IPS-20b (cell line): ENCODE measurements at regions not wholly inside any gene's neighbourhood (a gene's known extent, or its start where the extent isn't known, plus 50 kb on each side); places are given as distances from the start of the nearest gene placed in this dataset.

Experiments used
- H3K27ac ChIP-seq: one replicate; pipeline ENCODE4 v1.5.1; 2013; ENCODE audit warnings: low read length
- H3K27me3 ChIP-seq: 2 replicates; pipeline ENCODE4 v1.6.1; 2013; ENCODE audit warnings: mild to moderate bottlenecking, low read length, inconsistent platforms; ENCODE audit not compliant: insufficient read depth
- H3K36me3 ChIP-seq: 2 replicates; pipeline ENCODE4 v1.6.1; 2013; ENCODE audit warnings: low read depth, mild to moderate bottlenecking, inconsistent platforms, low read length, moderate library complexity; ENCODE audit not compliant: insufficient read depth
- H3K4me1 ChIP-seq: 2 replicates; pipeline ENCODE4 v1.6.1; 2013; ENCODE audit warnings: mild to moderate bottlenecking, control low read depth, inconsistent platforms, low read length, moderate library complexity; ENCODE audit not compliant: insufficient read depth
- H3K4me3 ChIP-seq: 2 replicates; pipeline ENCODE4 v1.5.1; 2013; ENCODE audit warnings: mild to moderate bottlenecking, low read length, inconsistent platforms
- H3K9ac ChIP-seq: 2 replicates; pipeline ENCODE4 v1.6.1; 2013; ENCODE audit warnings: low read depth, mild to moderate bottlenecking, inconsistent platforms, low read length, moderate library complexity
- H3K9me3 ChIP-seq: 2 replicates; pipeline ENCODE4 v1.6.1; 2013; ENCODE audit warnings: mild to moderate bottlenecking, low read depth, low read length, inconsistent platforms; ENCODE audit not compliant: insufficient read depth

DNA sequence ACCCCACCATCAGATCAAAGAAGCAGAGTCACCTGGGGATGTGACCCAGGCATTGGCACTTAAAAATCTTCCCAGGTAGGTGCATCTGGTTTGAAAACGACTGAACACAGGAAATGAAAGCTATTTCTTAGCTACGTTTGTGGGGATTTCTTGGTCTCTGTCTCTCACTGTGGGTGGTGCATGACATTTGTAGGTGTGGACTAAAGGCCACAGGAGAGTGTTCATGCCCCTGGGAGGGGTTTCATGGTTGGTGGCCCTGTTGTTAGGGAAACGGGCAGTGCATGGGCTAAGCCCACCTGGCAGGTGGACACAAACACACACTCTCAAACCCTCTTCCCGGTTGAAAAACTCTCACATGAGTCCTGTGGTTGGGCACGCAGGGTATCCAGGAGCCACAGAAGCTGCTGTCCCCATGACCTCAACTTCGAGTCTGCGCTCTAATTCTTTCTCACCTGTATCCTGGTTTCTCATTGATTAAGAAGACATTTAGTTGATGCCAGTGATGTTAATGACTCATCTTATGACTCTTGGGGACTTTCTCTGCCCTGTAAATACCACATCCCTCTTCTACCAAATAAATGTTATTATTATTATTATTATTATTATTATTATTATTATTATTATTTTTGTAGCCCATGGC is 119.4 kb downstream of the MRPS6 start:
- no peak overlapping the region for H3K9ac ChIP-seq
- H3K27ac ChIP-seq = no peak overlapping the region
- peaks cover 19% of the 10 kb centered on the region; the same call in 1 of the 2 replicates for H3K4me1 ChIP-seq
- H3K27me3 ChIP-seq = no peaks in the 10 kb centered on the region
- no peaks in the 10 kb centered on the region for H3K36me3 ChIP-seq
- H3K4me3 ChIP-seq = no peak overlapping the region
- no peaks in the 10 kb centered on the region for H3K9me3 ChIP-seq

DNA sequence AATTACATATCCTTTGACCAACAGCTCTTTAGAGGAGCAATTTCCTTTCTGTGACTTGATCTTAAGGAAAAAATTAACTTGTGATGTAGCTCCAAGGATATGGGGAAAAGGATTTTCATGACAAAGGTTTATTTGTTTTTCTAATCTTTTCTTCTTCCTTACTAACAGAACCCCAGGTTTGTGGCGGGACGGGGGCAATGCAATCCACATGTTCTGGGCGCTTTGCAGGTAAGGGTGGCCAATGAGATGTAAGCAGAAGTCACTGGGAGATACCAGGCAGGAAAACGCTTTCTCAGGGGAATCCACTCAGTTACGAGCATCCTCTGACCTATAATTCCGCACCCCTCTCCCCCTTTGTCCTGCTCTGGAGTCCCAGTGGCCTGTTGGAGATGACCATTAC is 122.0 kb downstream of the MRPS6 start:
- Histone ChIP-seq H3K4me1 (peaks cover 25% of the 10 kb centered on the region; the same call in 1 of the 2 replicates), H3K27ac (no peak overlapping the region)

DNA sequence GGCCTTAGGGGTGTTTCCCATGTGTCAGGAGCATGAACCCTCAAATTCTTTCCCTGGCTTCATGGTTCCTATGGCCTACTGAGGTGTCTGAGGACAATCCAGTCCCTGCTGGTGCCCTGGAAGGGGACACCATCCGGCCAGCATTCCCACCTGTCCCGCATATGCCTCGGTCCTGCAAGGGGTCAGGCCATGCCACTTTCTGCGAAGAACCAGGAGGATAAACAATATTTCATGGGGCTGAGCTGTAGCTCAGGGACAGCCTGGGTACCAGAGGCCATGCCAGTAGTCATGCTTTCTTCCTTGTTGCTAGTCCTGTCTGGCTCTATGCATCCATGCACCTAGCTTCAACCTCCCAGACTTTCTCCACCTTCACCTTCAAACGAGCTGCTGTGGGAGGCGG is 123.6 kb downstream of the MRPS6 start:
- no peak overlapping the region for H3K27ac ChIP-seq
- no peaks in the 10 kb centered on the region for H3K27me3 ChIP-seq
- H3K9ac ChIP-seq = no peak overlapping the region
- no peaks in the 10 kb centered on the region for H3K9me3 ChIP-seq
- peaks cover 31% of the 10 kb centered on the region; the same call in 1 of the 2 replicates for H3K4me1 ChIP-seq
- H3K36me3 ChIP-seq = no peaks in the 10 kb centered on the region
- no peak overlapping the region for H3K4me3 ChIP-seq

More for the DNA sequence above, 122.0 kb downstream of the MRPS6 start:
- Histone ChIP-seq H3K9ac (no peak overlapping the region; the same call in 1 of the 2 replicates), H3K9me3 (no peaks in the 10 kb centered on the region), H3K27me3 (no peaks in the 10 kb centered on the region), H3K36me3 (no peaks in the 10 kb centered on the region), H3K4me3 (0 out of 2 replicates have a peak overlapping the region, but pooled peaks have one; percentile 9)

DNA sequence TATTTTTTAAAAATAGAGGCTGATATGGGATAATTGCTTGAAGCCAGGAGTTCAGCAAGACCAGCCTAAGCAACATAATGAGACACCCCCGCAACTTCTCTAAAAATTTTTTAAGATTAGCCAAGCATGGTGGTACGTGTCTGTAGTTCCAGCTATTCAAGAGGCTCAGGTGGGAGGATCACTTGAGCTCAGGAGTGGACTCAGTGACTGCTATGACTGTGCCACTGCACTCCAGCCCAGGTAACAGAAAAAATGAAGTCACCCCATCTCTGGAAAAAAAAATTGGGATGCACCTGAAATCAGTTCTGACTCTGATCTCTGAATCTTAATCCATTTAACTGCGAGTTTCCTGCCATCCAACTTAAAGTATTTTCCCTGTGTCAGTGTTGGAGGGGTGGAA is 124.2 kb downstream of the MRPS6 start:
- Histone ChIP-seq H3K9ac (no peak overlapping the region), H3K36me3 (no peaks in the 10 kb centered on the region), H3K4me3 (no peak overlapping the region), H3K27ac (no peak overlapping the region), H3K27me3 (no peaks in the 10 kb centered on the region), H3K4me1 (peaks cover 31% of the 10 kb centered on the region; the same call in 1 of the 2 replicates), H3K9me3 (no peaks in the 10 kb centered on the region)

DNA sequence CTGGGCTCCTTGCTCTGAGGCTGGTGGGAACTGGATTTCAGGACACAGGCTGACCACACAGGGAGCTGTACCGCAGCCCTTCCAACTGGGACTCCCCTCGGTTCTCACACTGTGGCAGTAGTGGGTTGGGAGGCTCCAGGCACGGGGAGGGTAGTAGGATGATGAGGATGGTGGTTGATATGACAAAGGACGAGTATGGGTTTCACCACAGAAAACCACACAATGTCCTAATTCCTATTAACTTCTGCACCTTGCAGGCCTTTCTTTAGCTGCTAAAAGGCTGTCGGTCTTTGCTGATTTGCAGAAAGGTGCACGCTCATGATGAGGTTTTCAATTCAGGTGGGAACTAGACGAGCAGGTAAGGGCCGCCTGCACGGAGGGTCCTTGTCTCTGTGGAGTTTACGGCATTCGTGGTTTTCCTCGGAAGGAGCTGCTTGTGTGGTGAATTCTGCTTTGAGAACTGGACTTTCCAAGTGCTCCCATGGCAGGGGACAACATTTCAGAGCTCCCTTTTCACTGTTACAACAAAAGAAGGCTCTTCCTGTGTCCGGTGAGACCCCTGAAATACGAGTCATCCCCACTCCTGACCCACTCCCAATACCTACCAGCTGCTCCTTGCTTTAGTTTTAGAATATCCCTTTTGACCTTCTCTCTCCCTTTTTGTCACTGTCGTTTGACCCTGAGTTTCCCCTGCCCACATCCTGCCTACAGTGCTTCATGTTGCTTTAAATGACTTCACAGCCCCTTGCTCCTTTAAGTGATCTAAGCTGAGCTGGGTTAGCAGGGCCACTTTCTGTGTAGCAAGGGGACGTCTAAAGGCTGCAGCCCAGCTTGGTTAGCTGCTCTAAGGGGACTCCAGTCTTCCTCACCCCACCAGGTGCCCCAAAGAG is 125.1 kb downstream of the MRPS6 start:
- Histone ChIP-seq H3K9me3 (no peaks in the 10 kb centered on the region), H3K9ac (no peak overlapping the region)

DNA sequence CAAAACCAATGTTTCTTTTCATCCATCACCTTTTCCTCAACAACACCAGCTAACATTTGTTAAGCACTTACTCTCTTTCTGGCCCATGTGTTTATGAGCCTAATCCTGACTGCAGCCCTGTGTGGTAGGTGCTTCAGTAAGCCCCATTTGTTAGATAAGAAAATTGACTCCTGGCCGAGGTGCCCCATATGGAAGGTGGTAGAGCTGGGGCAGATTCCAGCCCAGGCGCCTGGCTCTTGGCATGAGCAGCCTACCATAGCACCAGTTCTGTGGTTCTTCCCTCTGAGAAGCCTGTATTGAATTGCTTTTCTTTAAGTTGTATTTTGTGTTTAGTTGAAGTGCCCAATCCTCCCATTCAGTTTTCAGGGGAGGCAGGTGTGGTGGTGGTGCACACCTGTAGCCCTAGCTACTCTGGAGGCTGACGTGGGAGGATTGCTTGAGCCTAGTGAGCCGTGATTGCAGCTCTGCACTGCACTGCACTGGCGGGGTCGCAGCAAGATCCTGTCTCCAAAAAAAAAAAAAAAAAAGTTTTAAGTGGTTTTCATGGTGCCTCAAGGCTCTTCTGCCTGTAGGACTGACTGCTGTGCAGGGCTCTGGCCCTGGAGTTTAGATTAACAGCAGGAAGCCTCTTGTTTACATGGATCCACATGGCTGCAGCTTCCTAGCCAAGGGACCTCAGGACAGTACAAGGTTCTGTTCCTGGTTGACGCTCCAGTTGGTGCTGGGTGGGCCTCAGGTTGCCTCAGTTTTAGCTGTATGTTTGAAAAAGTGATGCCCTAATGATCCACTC is 125.9 kb downstream of the MRPS6 start:
- no peaks in the 10 kb centered on the region for H3K9me3 ChIP-seq
- no peak overlapping the region for H3K27ac ChIP-seq
- peaks cover 39% of the 10 kb centered on the region; the same call in 1 of the 2 replicates for H3K4me1 ChIP-seq
- no peaks in the 10 kb centered on the region for H3K36me3 ChIP-seq
- H3K27me3 ChIP-seq = no peaks in the 10 kb centered on the region
- no peak overlapping the region for H3K4me3 ChIP-seq
- no peak overlapping the region for H3K9ac ChIP-seq

More for the DNA sequence above, 125.1 kb downstream of the MRPS6 start:
- Histone ChIP-seq H3K4me1 (peaks cover 36% of the 10 kb centered on the region; the same call in 1 of the 2 replicates), H3K4me3 (no peak overlapping the region), H3K27me3 (no peaks in the 10 kb centered on the region), H3K27ac (no peak overlapping the region), H3K36me3 (no peaks in the 10 kb centered on the region)

DNA sequence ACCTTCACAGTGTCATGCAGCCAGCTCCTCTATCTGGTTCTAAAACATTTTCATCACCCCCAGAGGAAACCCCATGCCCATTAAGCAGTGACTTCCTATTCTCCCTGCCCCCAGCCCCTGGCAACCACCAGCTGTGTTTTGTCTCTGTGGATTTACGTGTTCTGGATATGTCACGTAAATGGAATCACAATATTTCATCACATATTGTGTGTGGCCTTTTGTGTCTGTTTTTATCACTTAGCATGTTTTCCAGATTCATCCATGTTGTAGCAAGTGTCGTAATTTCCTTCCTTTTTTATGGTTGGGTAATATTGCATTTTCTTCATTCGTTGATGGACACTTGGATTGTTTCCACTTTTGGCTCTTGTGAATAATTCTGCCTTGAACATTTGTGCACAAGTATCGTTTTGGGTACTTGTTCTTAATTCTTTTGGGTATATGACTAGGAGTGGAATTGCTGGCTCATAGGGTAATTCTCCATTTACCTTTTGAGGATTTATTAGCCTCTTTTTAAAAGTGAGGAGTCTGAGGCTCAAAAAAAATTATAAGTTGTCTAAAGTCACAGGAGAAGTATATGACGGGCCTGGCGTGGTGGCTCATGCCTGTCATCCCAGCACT is 127.0 kb downstream of the MRPS6 start:
- Histone ChIP-seq H3K27me3 (no peaks in the 10 kb centered on the region), H3K9me3 (no peaks in the 10 kb centered on the region), H3K4me1 (peaks cover 33% of the 10 kb centered on the region; the same call in 1 of the 2 replicates), H3K36me3 (no peaks in the 10 kb centered on the region), H3K4me3 (no peak overlapping the region), H3K27ac (no peak overlapping the region), H3K9ac (no peak overlapping the region)

DNA sequence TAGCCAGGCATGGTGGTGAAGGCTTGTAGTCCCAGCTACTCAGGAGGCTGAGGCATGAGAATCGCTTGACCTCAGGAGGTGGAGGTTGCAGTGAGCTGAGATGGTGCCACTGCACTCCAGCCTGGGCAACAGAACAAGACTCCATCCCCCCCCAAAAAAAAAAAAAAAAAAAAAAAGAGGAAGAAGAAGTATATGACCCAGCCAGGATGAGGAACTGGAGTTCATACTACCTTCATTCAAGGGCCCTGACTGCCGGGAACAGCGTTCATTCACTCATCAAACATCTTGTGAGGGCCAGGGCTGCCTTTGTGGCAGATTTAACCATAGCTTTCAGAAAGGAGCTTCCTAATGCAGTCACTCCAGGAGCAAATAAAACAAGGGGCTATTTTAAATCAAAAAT is 127.6 kb downstream of the MRPS6 start:
- H3K9ac ChIP-seq = peak overlapping the region; percentile 84; the same call in 1 of the 2 replicates
- no peaks in the 10 kb centered on the region for H3K36me3 ChIP-seq
- peaks cover 29% of the 10 kb centered on the region; the same call in 1 of the 2 replicates for H3K4me1 ChIP-seq
- H3K9me3 ChIP-seq = no peaks in the 10 kb centered on the region
- H3K4me3 ChIP-seq = peak overlapping the region; percentile 78; the same call in 1 of the 2 replicates
- H3K27me3 ChIP-seq = no peaks in the 10 kb centered on the region
- no peak overlapping the region for H3K27ac ChIP-seq

DNA sequence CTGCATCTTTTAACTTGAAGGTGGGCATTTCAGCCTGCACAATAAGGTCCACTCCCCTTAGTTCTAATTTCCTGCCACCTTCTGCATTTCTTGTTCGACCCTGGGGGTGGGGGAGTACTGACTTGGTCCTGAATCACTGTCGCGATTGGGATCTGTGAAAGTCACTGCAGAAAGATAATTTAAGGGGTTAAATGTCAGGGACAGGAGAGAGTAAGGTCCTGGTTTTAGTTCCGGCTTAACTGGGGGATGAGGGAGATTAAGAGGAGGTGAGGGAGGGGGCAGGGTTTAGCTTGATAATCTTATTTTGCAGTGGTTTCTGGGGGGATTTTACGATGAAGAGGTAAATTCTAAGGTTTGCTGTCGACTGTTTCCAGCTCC is 128.1 kb downstream of the MRPS6 start:
- Histone ChIP-seq H3K9ac (peak overlapping the region; percentile 84; the same call in 1 of the 2 replicates), H3K36me3 (no peaks in the 10 kb centered on the region), H3K27me3 (no peaks in the 10 kb centered on the region), H3K9me3 (no peaks in the 10 kb centered on the region), H3K4me1 (peaks cover 27% of the 10 kb centered on the region; the same call in 1 of the 2 replicates), H3K27ac (peak overlapping the region; percentile 75), H3K4me3 (peak overlapping the region; percentile 78)

DNA sequence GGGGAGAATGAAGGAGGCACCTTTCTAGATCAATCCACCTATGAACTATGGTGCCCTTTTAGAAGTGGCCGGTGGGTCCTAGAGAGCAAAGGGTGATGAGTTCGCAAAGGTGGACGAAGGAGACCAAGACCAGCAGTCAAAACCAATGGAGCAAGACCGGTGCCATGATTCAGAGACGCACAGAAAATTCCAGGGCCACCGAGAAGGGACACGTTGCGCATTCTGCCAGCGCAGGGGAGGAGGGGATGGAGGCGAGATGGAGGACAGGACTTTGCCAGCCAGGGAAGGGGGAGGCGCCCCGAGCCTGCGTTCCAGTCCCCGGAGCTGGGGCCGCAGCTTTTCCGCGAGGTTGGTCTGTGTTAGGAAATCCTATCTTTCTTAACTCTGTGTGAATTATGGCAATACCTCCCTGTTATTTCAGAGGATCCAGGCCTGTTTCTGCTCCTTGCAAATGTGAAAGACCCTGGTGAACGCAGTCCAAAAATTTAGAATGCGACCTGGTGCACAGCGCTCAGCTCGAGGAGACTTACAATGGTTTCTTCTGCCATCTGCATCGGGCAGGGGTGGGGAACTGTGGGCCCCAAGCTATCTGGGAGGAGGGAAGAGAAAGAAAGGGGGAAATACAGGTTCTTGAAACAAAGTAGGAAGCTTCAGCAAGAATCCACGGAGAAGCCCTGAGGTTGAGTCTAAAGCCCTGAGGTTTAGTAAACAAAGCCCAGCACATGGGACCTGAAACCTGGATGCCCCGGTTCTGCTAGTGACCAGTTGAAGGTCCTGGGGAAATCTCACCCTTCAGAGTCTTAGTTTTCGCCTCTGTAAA is 129.4 kb downstream of the MRPS6 start:
- Histone ChIP-seq H3K9me3 (no peaks in the 10 kb centered on the region), H3K27ac (peak overlapping the region; percentile 75), H3K36me3 (no peaks in the 10 kb centered on the region), H3K9ac (peak overlapping the region; percentile 84), H3K4me3 (peak overlapping the region; percentile 78), H3K4me1 (peaks cover 27% of the 10 kb centered on the region; the same call in 1 of the 2 replicates), H3K27me3 (no peaks in the 10 kb centered on the region)
